IMR-90 (cell line): ENCODE measurements at regions not wholly inside any gene's neighbourhood (a gene's known extent, or its start where the extent isn't known, plus 50 kb on each side); places are given as distances from the start of the nearest gene placed in this dataset.

ENCODE experiments used
- ATAC-seq: fragments of 200-7000 bp; cut with Tn5 transposase; 2 replicates; pipeline ENCODE4 v1.9.1; 2020; ENCODE audit warnings: low read depth, mild to moderate bottlenecking, moderate library complexity
- BruUV-seq: library from RNA; stranded (reverse); fragments of 400-500 nt; replicated peaks from 2 replicates; lab custom pipeline; 2021; lab: Mats Ljungman, UMichigan
- CTCF ChIA-PET: fragments of 300-600 bp; formaldehyde crosslinking; extraction: SDS; loops from one replicate; lab custom pipeline; 2021; ENCODE audit warnings: antibody characterized with exemption; lab: Yijun Ruan, JAX
- POLR2A ChIA-PET: fragments of 300-600 bp; sonication (Branson Sonifier 250); formaldehyde crosslinking; loops from one replicate; lab custom pipeline; 2022; ENCODE audit warnings: antibody characterized with exemption; ENCODE audit not compliant: unreplicated experiment; lab: Charles Lee
- DNase-seq: peaks from one replicate; pipeline ENCODE4 v3.0.0; 2013
- H2AFZ ChIP-seq: replicated peaks from 2 replicates; pipeline ENCODE3; 2013; ENCODE audit warnings: low read length, mild to moderate bottlenecking; ENCODE audit not compliant: poor library complexity
- H2AK5ac ChIP-seq: 2 replicates; pipeline ENCODE4 v1.6.1; 2013; ENCODE audit warnings: low read depth, low read length, inconsistent platforms
- H2AK9ac ChIP-seq: replicated peaks from 2 replicates; pipeline ENCODE3; 2013; ENCODE audit warnings: mild to moderate bottlenecking, low read depth, low read length, moderate library complexity; ENCODE audit not compliant: poor library complexity
- H2BK120ac ChIP-seq: 2 replicates; pipeline ENCODE4 v1.6.1; 2013; ENCODE audit warnings: low read depth, low read length, inconsistent platforms
- H2BK15ac ChIP-seq: 3 replicates; pipeline ENCODE4 v1.6.1; 2013; ENCODE audit warnings: low read depth, low read length, inconsistent platforms
- H2BK20ac ChIP-seq: 2 replicates; pipeline ENCODE4 v1.6.1; 2013; ENCODE audit warnings: low read depth, mild to moderate bottlenecking, inconsistent platforms, low read length, moderate library complexity
- H2BK5ac ChIP-seq: 2 replicates; pipeline ENCODE4 v1.6.1; 2013; ENCODE audit warnings: mild to moderate bottlenecking, low read depth, low read length, inconsistent platforms; ENCODE audit not compliant: poor library complexity, severe bottlenecking
- H3K14ac ChIP-seq: replicated peaks from 2 replicates; pipeline ENCODE4 v1.6.1; 2013; ENCODE audit warnings: low read depth, low read length, inconsistent platforms
- H3K18ac ChIP-seq: 2 replicates; pipeline ENCODE4 v1.6.1; 2013; ENCODE audit warnings: low read depth, low read length, control low read depth
- H3K23ac ChIP-seq: 2 replicates; pipeline ENCODE4 v1.6.1; 2013; ENCODE audit warnings: low read depth, low read length, inconsistent platforms
- H3K27ac ChIP-seq: 2 replicates; pipeline ENCODE4 v1.5.1; 2013; ENCODE audit warnings: mild to moderate bottlenecking, control low read depth, low read length; ENCODE audit not compliant: insufficient read depth
- H3K27me3 ChIP-seq: 2 replicates; pipeline ENCODE4 v1.6.1; 2013; ENCODE audit warnings: low read length; ENCODE audit not compliant: control insufficient read depth, insufficient read depth
- H3K36me3 ChIP-seq: 2 replicates; pipeline ENCODE4 v1.6.1; 2013; ENCODE audit warnings: low read length, mixed read lengths; ENCODE audit not compliant: control insufficient read depth, insufficient read depth
- H3K4ac ChIP-seq: 2 replicates; pipeline ENCODE4 v1.6.1; 2013; ENCODE audit warnings: low read depth, low read length, inconsistent platforms
- H3K4me1 ChIP-seq: 2 replicates; pipeline ENCODE4 v1.6.1; 2013; ENCODE audit warnings: low read length, mixed read lengths; ENCODE audit not compliant: control insufficient read depth, insufficient read depth
- H3K4me2 ChIP-seq: 2 replicates; pipeline ENCODE4 v1.6.1; 2013; ENCODE audit warnings: low read depth, mild to moderate bottlenecking, control low read depth, low read length, moderate library complexity
- H3K4me3 ChIP-seq: 2 replicates; pipeline ENCODE4 v1.5.1; 2013; ENCODE audit warnings: low read depth, mild to moderate bottlenecking, control low read depth, low read length, moderate library complexity; ENCODE audit not compliant: insufficient read depth
- H3K56ac ChIP-seq: 2 replicates; pipeline ENCODE4 v1.6.1; 2013; ENCODE audit warnings: low read length, inconsistent platforms; ENCODE audit not compliant: insufficient read depth; ENCODE audit errors: extremely low read depth
- H3K79me1 ChIP-seq, 2 experiments: 2 replicates each; pipeline ENCODE4 v1.6.1; 2013; ENCODE audit warnings: low read length in 2 of 2, inconsistent platforms in 1 of 2, low read depth in 1 of 2
- H3K9ac ChIP-seq: 2 replicates; pipeline ENCODE4 v1.6.1; 2013; ENCODE audit warnings: low read depth, low read length, control low read depth
- H3K9me1 ChIP-seq: 2 replicates; pipeline ENCODE4 v1.6.1; 2013; ENCODE audit warnings: low read length, inconsistent platforms; ENCODE audit not compliant: insufficient read depth
- H3K9me3 ChIP-seq: 2 replicates; pipeline ENCODE4 v1.6.1; 2013; ENCODE audit warnings: low read length; ENCODE audit not compliant: control insufficient read depth, insufficient read depth
- H4K20me1 ChIP-seq: 2 replicates; pipeline ENCODE4 v1.6.1; 2013; ENCODE audit warnings: low read length, inconsistent platforms; ENCODE audit not compliant: insufficient read depth
- H4K5ac ChIP-seq: 2 replicates; pipeline ENCODE4 v1.6.1; 2013; ENCODE audit warnings: mild to moderate bottlenecking, low read depth, low read length, control low read depth
- H4K8ac ChIP-seq, 2 experiments: 2 replicates each; pipeline ENCODE4 v1.6.1; 2013; ENCODE audit warnings: low read depth in 2 of 2, low read length in 2 of 2, control low read depth in 1 of 2, inconsistent platforms in 1 of 2
- H4K91ac ChIP-seq: 2 replicates; pipeline ENCODE4 v1.6.1; 2013; ENCODE audit warnings: low read depth, low read length, inconsistent platforms; ENCODE audit not compliant: insufficient read depth
- BHLHE40 ChIP-seq: fragments of 150-350 bp; IDR thresholded peaks from 2 replicates; pipeline ENCODE4 v1.6.1; 2016; ENCODE audit warnings: mild to moderate bottlenecking, low read depth, low read length
- CEBPB ChIP-seq: IDR thresholded peaks from 2 replicates; pipeline ENCODE4 v1.6.1; 2012; ENCODE audit warnings: low read depth, low read length, improper control_type of control experiment
- CHD1 ChIP-seq: IDR thresholded peaks from 2 replicates; pipeline ENCODE4 v1.6.1; 2012; ENCODE audit warnings: low read depth, low read length, improper control_type of control experiment
- FOS ChIP-seq: fragments of 150-350 bp; IDR thresholded peaks from 2 replicates; pipeline ENCODE4 v1.6.1; 2016; ENCODE audit warnings: low read depth, low read length
- MAFK ChIP-seq: IDR thresholded peaks from 2 replicates; pipeline ENCODE4 v1.6.1; 2012; ENCODE audit warnings: low read depth, low read length, improper control_type of control experiment
- MAZ ChIP-seq: IDR thresholded peaks from 2 replicates; pipeline ENCODE4 v1.6.1; 2012; ENCODE audit warnings: low read depth, mild to moderate bottlenecking, low read length, improper control_type of control experiment, moderate library complexity, borderline replicate concordance
- MXI1 ChIP-seq: IDR thresholded peaks from 2 replicates; pipeline ENCODE4 v1.6.1; 2012; ENCODE audit warnings: low read depth, mild to moderate bottlenecking, low read length, moderate library complexity, borderline replicate concordance
- NFE2L2 ChIP-seq: fragments of 150-350 bp; IDR thresholded peaks from 2 replicates; pipeline ENCODE4 v1.6.1; 2016; ENCODE audit warnings: low read depth, mild to moderate bottlenecking, low read length
- RAD21 ChIP-seq: IDR thresholded peaks from 2 replicates; pipeline ENCODE4 v1.6.1; 2012; ENCODE audit warnings: low read length, improper control_type of control experiment
- RCOR1 ChIP-seq: IDR thresholded peaks from 2 replicates; pipeline ENCODE4 v1.6.1; 2012; ENCODE audit warnings: mild to moderate bottlenecking, low read length, improper control_type of control experiment; ENCODE audit not compliant: insufficient replicate concordance
- RFX5 ChIP-seq: IDR thresholded peaks from 2 replicates; pipeline ENCODE4 v1.8.0; 2012; ENCODE audit warnings: low read depth, mild to moderate bottlenecking, low read length, moderate library complexity
- SMC3 ChIP-seq: fragments of 150-350 bp; IDR thresholded peaks from 2 replicates; pipeline ENCODE4 v1.6.1; 2016; ENCODE audit warnings: low read depth, mild to moderate bottlenecking, antibody characterized with exemption, low read length, moderate library complexity
- WGBS, 2 experiments: methylation state at CpG; one replicate each; pipeline versions ENCODE4 v1.1.5 to v1.1.7; 2013; ENCODE audit warnings: missing lambda C conversion rate in 2 of 2; ENCODE audit not compliant: insufficient read length in 1 of 2; ENCODE audit errors: extremely low coverage in 2 of 2; 5-methylcytosine and 5-hydroxymethylcytosine counted together
- dilution Hi-C: fragments of 300-500 bp; cut with HindIII; formaldehyde crosslinking; loops from one replicate; pipeline ENCODE4 v1.14.3; 2018; ENCODE audit warnings: low sequenced_read_pairs; ENCODE audit not compliant: unreplicated experiment
- in situ Hi-C: fragments of 300-500 bp; cut with MboI; formaldehyde crosslinking; loops from 3 replicates; pipeline ENCODE4 v1.14.3; 2019; ENCODE audit warnings: low sequenced_read_pairs, inconsistent platforms, mixed read lengths
- intact Hi-C: fragments of 100-400 bp; cut with micrococcal nuclease; formaldehyde crosslinking; loops from 2 replicates; pipeline ENCODE4 v1.10.0; 2022
- TF ChIP-seq, protein P1 (sequence below): conservative IDR thresholded peaks from 2 replicates; pipeline ENCODE4 v1.5.1; 2012; ENCODE audit warnings: mild to moderate bottlenecking, low read depth, low read length, improper control_type of control experiment
- TF ChIP-seq, protein P2 (sequence below): fragments of 150-350 bp; IDR thresholded peaks from 2 replicates; pipeline ENCODE4 v1.6.1; 2016; ENCODE audit warnings: low read depth, mild to moderate bottlenecking, low read length, moderate library complexity, borderline replicate concordance

DNA sequence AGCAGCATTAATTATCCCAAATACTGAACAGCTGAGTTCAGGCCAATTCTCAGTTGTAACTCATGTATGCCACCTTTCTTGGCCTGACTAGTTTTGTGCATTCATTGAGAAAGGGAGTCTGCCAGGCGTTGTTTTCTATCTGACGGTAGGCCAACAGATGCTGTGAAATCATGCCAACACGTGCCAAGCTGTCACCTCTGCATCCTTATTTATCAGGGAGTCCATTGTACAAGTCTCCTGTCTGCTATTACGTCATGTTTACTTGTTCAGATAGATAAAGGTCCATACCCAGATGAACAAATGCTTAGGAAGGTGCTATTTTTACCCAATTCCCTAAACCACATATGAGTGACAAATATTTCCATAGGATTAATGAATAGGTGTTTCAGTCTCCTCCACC is 127.2 kb upstream of the CDK6 start:
- dilution Hi-C loops, result no loop called here
- Histone ChIP-seq H2AFZ (no peak overlapping the region), H4K20me1 (no peaks in the 10 kb centered on the region), H2BK15ac (no peak overlapping the region), H4K8ac (no peak overlapping the region), H3K18ac (no peak overlapping the region), H3K4me3 (no peak overlapping the region), H2BK120ac (no peak overlapping the region), H3K9me3 (peaks cover 1% of the 10 kb centered on the region; the same call in 1 of the 2 replicates), H3K9me1 (no peaks in the 10 kb centered on the region), H3K9ac (no peak overlapping the region), H2BK20ac (no peak overlapping the region), H3K23ac (no peak overlapping the region), H4K5ac (no peak overlapping the region), H2BK5ac (no peak overlapping the region), H3K36me3 (no peaks in the 10 kb centered on the region), H2AK5ac (no peak overlapping the region), H3K14ac (no peak overlapping the region), H2AK9ac (no peak overlapping the region), H3K27ac (no peak overlapping the region), H3K79me1 (no peaks in the 10 kb centered on the region), H3K4me1 (no peaks in the 10 kb centered on the region), H3K4me2 (no peak overlapping the region), H4K91ac (no peak overlapping the region), H3K56ac (no peak overlapping the region), H3K27me3 (no peaks in the 10 kb centered on the region), H3K4ac (no peak overlapping the region)
- intact Hi-C loops, result no loop called here
- no peak for DNase-seq
- no TSS peak for BruUV-seq
- whole genome bisulfite sequencing, 2 experiments, result 100% methylated on average over 2 of the region's 4 CpGs; no CpG with 5 or more reads in 1 of the 2 experiments
- ATAC-seq, result no peak
- in situ Hi-C loops, result no loop called here
- POLR2A ChIA-PET, result no interaction called here
- TF ChIP-seq MAZ (no peak), CEBPB (no peak), SMC3 (no peak), RCOR1 (no peak), BHLHE40 (no peak), MXI1 (no peak), MAFK (no peak), CHD1 (no peak), RAD21 (no peak), NFE2L2 (no peak), RFX5 (no peak), FOS (no peak)
- TF ChIP-seq, protein P1, sequence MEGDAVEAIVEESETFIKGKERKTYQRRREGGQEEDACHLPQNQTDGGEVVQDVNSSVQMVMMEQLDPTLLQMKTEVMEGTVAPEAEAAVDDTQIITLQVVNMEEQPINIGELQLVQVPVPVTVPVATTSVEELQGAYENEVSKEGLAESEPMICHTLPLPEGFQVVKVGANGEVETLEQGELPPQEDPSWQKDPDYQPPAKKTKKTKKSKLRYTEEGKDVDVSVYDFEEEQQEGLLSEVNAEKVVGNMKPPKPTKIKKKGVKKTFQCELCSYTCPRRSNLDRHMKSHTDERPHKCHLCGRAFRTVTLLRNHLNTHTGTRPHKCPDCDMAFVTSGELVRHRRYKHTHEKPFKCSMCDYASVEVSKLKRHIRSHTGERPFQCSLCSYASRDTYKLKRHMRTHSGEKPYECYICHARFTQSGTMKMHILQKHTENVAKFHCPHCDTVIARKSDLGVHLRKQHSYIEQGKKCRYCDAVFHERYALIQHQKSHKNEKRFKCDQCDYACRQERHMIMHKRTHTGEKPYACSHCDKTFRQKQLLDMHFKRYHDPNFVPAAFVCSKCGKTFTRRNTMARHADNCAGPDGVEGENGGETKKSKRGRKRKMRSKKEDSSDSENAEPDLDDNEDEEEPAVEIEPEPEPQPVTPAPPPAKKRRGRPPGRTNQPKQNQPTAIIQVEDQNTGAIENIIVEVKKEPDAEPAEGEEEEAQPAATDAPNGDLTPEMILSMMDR, result no peak
- TF ChIP-seq, protein P2, sequence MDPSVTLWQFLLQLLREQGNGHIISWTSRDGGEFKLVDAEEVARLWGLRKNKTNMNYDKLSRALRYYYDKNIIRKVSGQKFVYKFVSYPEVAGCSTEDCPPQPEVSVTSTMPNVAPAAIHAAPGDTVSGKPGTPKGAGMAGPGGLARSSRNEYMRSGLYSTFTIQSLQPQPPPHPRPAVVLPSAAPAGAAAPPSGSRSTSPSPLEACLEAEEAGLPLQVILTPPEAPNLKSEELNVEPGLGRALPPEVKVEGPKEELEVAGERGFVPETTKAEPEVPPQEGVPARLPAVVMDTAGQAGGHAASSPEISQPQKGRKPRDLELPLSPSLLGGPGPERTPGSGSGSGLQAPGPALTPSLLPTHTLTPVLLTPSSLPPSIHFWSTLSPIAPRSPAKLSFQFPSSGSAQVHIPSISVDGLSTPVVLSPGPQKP, result no peak
- CTCF ChIA-PET, result no interaction called here
